ENCODE measurements at regions not wholly inside any gene's neighbourhood (a gene's known extent, or its start where the extent isn't known, plus 50 kb on each side); places are given as distances from the start of the nearest gene placed in this dataset.
"Not testable (repeated sequence)": the region's sequence is repeated elsewhere in the genome, so short reads cannot be mapped to it uniquely, and the experiment has no call there.

GRCh38 chr10:29794776-29795611 is 160.2 kb upstream of the SVIL start:
- no peak for DNase-seq (ENCODE audit: low spot score)

- no peak for DNase-seq (ENCODE audit: low spot score)
These were observed 157.0 kb upstream of the SVIL start for GRCh38 chr10:29791773-29792172.

GRCh38 chr10:29790207-29790606 is 155.4 kb upstream of the SVIL start:
- DNase-seq (ENCODE audit: low spot score), result no peak

- DNase-seq (ENCODE audit: low spot score), result no peak
These were observed 153.3 kb upstream of the SVIL start for GRCh38 chr10:29788113-29788512.

GRCh38 chr10:29785701-29786100 is 150.9 kb upstream of the SVIL start:
- DNase-seq (ENCODE audit: low spot score), result no peak

- peak; percentile 69 for DNase-seq (ENCODE audit: low spot score)
These were observed 149.5 kb upstream of the SVIL start for GRCh38 chr10:29784175-29784773.

GRCh38 chr10:29783201-29783947 is 148.6 kb upstream of the SVIL start:
- no peak for DNase-seq (ENCODE audit: low spot score)

- no peak for DNase-seq (ENCODE audit: low spot score)
These were observed 145.9 kb upstream of the SVIL start for GRCh38 chr10:29780639-29781038.

- DNase-seq (ENCODE audit: low spot score), result no peak
These were observed 145.3 kb upstream of the SVIL start for GRCh38 chr10:29780096-29780495.

GRCh38 chr10:29776246-29776645 is 141.5 kb upstream of the SVIL start:
- DNase-seq (ENCODE audit: low spot score), result no peak

- no peak for DNase-seq (ENCODE audit: low spot score)
These were observed 139.7 kb upstream of the SVIL start for GRCh38 chr10:29774475-29774874.

- DNase-seq (ENCODE audit: low spot score), result no peak
These were observed 138.9 kb upstream of the SVIL start for GRCh38 chr10:29773675-29774091.

GRCh38 chr10:29772403-29772802 is 137.6 kb upstream of the SVIL start:
- DNase-seq (ENCODE audit: low spot score), result no peak

GRCh38 chr10:29771376-29771775 is 136.6 kb upstream of the SVIL start:
- DNase-seq (ENCODE audit: low spot score), result no peak

GRCh38 chr10:29769277-29769676 is 134.5 kb upstream of the SVIL start:
- not testable (repeated sequence) for DNase-seq (ENCODE audit: low spot score)

GRCh38 chr10:29767968-29768367 is 133.2 kb upstream of the SVIL start:
- no peak for DNase-seq (ENCODE audit: low spot score)

GRCh38 chr10:29766753-29767152 is 132.0 kb upstream of the SVIL start:
- no peak for DNase-seq (ENCODE audit: low spot score)

- no peak for DNase-seq (ENCODE audit: low spot score)
These were observed 130.6 kb upstream of the SVIL start for GRCh38 chr10:29765330-29765729.

- DNase-seq (ENCODE audit: low spot score), result no peak
These were observed 128.6 kb upstream of the SVIL start for GRCh38 chr10:29763396-29763795.

GRCh38 chr10:29761916-29762315 is 127.1 kb upstream of the SVIL start:
- DNase-seq (ENCODE audit: low spot score), result no peak

GRCh38 chr10:29760138-29760900 is 125.5 kb upstream of the SVIL start:
- no peak for DNase-seq (ENCODE audit: low spot score)

All from mucosa of gallbladder (tissue), 1 donor.